GM18505 (cell line): ENCODE measurements at regions not wholly inside any gene's neighbourhood (a gene's known extent, or its start where the extent isn't known, plus 50 kb on each side); places are given as distances from the start of the nearest gene placed in this dataset.
A peak's percentile ranks its signal among the peaks of the same experiment; 100 is the strongest.

Experiments used
- ATAC-seq: cut with Tn5 transposase; IDR thresholded peaks from one replicate; pipeline ENCODE4 v1.9.1; 2021; ENCODE audit not compliant: unreplicated experiment
- POLR2A ChIP-seq: IDR thresholded peaks from 4 replicates; pipeline ENCODE4 v1.6.1; 2011; ENCODE audit warnings: borderline replicate concordance; ENCODE audit not compliant: insufficient read depth, insufficient read length; ENCODE audit errors: extremely low read depth

DNA sequence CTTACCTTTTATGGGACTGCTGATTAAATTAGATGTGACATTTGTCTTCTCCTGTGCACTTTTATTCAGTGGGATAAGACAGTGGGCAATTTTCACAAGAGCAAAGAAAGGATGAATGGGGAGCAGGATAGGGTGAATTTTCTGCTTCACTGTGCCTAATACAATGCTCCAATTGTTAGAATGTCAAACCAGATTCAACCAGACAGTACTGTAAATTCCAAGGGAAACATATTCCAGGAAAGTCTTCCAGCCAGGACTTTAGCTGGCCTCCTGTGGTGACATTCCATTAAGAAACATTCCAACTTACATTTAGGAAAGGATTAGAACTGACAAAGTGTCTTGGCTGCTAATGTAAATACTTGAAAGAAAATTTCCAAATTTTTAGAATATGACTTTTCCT is 100.1 kb upstream of the PROK2 start:
- no peak for ATAC-seq
- TF ChIP-seq POLR2A, result no peak

DNA sequence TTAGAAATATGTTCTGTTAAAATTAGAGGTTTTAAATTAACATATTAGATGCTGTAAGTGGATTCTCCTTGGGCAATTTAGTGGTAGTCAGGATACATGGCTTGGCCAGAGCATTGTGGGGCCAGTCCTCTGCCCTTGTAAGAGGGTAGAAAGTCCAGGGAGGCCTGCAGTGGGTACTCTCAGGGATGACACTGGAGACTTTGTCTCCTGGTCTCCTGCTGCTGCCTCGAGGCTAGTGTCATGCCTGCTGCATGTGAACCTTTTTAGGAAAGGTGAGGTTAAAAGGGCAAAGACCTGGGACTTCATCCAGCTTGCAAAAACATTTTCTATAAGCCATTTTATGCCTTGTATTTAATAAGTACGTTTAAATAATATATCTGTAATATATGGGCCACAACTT is 96.8 kb upstream of the PROK2 start:
- no peak for ATAC-seq
- no peak for TF ChIP-seq POLR2A

DNA sequence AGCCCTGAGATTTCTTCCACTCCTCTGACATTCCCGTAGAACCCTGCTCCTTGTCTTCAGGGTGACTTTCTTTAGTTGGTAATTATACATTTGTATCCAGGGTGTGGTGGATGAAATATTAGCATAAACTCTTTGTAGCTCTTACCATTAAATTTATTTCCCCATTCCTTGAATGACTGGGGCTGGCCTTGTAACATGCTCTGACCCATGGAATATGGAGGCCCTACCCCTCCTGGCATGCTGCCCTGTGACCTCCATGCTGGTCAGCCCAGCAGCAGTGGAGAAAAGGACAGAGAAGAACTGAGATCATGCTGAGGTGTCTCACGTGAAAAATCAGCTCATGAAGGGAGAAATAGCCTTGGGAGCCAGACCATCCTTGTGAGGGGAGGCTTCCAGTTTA is 96.1 kb upstream of the PROK2 start:
- TF ChIP-seq POLR2A, result no peak
- no peak for ATAC-seq

DNA sequence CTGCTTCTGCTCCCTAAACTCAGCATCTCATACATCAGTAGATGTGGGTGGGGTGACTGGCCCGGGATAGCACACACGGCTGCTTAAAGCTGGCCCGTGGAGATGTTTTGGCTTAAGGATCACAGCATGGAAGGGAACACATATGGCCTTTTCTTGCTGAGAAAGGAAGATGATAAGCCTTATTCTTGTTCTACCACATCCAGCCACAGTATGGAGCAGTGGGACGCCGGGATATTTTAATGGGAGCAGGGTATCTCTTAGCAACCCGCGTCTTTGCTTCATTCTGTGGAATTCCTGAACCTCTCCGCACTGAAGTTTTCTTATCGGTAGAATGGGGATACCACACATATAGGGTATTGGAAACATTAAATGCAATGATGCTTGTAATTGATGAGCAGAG is 94.1 kb upstream of the PROK2 start:
- ATAC-seq, result no peak

DNA sequence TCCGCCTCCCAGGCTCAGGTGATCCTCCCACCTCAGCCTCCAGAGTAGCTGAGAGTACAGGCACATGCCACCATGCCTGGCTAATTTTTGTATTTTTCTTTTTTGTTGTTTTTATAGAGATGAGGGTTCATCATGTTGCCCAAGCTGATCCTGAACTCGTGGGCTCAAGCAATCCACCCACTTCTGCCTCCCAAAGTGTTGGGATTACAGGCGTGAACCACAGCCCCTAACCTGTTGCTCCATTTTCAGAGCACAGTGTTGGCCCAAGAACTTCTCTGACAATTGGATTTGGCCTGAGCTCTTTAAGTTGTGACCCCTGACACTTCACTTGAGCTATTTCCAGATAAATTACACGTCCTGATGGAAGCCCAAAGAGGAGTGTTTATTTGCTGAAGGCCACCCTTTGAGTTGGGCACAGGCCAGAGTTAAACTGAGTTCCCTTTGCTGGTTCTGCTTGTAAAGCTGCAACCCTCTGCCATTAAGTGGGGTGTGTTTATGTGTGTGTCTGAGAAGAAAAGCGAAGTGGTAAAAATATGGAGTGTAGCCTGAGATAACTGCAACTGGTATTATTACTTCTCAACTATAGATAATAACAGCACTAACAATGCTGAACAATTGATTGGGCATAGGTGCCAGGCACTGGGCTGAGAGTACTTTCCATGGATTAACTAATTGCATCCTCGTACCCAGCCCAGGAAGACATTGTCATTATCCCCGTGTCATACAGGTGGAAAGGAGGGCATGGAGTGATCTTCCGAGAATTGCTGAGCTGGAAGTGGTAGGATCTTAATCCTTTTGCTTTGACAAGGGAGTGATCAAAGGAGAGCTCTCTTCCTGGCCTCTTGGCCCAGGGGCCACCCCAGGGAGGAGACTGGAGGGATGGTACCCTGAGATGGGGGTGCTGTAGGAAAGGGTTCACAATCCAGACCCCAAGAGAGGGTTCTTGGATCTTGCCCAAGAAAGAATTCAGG is 91.5 kb upstream of the PROK2 start:
- TF ChIP-seq POLR2A, result no peak
- ATAC-seq, result no peak

More for the DNA sequence above, 94.1 kb upstream of the PROK2 start:
- no peak for TF ChIP-seq POLR2A

DNA sequence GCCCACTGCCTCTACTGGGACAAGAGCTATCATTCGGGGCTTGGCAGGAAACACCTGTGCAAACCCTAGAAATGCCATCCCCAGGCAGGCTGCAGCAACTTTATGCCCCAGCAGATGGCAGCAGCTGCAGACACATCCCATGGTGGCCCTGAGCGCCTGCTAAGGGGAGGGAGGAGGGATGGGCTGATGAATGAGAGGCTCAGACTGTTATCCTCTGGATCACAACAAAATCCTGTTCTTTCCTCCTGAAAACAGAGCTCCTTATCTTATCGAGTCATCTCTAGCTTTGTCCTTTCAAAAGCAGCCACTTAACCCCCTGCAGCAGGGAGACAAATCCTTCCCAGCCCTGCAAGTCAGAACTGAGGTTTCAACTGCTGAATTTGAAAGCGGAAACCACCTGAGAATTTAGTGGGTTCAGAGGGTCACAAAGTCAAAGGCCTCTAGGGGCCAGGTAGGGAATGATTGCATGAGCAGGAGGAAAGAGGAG is 90.6 kb upstream of the PROK2 start:
- ATAC-seq, result peak; percentile 97
- no peak for TF ChIP-seq POLR2A

DNA sequence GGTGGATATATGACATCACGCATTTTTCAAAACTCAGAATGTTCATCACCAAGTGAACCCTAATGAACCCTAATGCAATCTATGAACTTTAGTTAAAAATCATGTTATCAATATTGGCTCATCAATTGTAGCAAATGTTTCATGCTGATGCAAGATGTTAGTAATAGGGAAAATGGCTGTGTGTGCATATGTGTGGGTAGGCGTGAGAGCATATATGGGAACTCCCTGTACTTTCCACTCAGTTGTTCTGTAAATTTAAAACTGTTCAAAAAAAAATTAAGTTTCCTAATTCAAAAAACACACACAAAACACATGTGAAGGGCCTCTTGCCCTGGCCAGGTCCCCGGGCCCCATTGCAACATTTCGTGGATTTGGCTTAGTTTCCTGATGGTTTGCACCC is 89.7 kb upstream of the PROK2 start:
- ATAC-seq, result no peak

GRCh38 chr3:71873093-71873611 is 88.2 kb upstream of the PROK2 start:
- TF ChIP-seq POLR2A, result no peak
- no peak for ATAC-seq

More for the DNA sequence above, 89.7 kb upstream of the PROK2 start:
- no peak for TF ChIP-seq POLR2A

GRCh38 chr3:71872256-71872655 is 87.3 kb upstream of the PROK2 start:
- ATAC-seq, result no peak

DNA sequence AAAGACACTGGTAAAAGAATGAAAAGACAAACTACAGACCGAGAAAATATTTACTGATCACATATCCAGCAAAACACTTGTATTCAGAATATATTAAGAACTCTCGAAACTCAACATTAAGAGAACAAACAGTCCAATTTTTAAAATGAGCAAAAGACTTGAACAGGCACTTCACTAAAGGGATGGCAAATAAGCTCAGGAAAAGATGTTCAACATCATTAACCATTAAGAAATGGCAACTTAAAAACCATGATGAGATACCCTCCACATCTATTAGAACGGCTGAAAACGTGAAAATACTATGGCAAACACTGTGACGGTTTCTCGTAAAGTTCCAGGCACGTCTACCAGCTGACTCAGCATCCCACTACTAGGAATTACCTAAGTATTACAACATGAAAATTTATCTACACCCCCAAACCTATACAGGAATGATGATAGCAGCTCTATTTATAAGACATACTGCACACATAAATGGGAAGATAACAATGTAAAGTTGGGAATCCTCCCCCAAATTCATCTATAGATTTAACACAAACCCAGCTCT is 86.1 kb upstream of the PROK2 start:
- no peak for ATAC-seq

More at GRCh38 chr3:71872256-71872655, 87.3 kb upstream of the PROK2 start:
- no peak for TF ChIP-seq POLR2A

GRCh38 chr3:71868876-71869275 is 83.9 kb upstream of the PROK2 start:
- TF ChIP-seq POLR2A, result no peak
- ATAC-seq, result no peak

More for the DNA sequence above, 86.1 kb upstream of the PROK2 start:
- no peak for TF ChIP-seq POLR2A

- no peak for TF ChIP-seq POLR2A
- ATAC-seq, result no peak
These were observed 80.8 kb upstream of the PROK2 start for GRCh38 chr3:71865727-71866126.

DNA sequence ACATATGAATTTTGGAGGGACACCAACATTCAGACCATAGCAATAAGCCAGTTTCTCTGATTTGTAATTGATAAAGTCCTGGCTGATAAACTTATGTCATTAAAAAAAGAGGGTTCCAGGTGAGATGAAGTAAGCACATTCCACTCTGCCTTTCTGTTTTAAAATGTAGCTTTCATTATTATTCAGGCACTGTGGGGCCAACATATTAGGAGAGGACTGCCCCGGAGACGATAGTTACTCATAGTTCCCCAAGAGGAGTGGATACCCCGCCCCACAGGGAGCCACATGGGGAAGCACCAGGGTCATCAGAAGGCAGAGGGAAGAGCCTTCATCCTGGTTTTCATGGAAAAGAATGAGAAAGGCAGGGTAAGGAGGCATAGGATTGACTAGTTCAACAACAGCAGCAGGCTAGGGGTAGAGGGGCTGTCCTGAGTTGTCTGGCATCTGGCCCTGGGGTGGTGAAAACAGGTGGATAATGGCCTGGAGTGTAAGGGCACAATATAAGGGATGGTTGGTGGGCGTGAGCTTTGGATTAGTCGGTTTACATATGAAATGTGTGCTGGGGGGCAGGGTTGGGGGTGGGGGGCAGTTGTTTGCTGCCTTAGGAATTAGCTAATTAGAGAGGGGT is 78.7 kb upstream of the PROK2 start:
- no peak for ATAC-seq
- no peak for TF ChIP-seq POLR2A
